Subcutaneous abdominal adipose tissue (tissue), 5 donors: ENCODE measurements at regions not wholly inside any gene's neighbourhood (a gene's known extent, or its start where the extent isn't known, plus 50 kb on each side); places are given as distances from the start of the nearest gene placed in this dataset.

Experiments
- H3K27ac ChIP-seq: one replicate; pipeline ENCODE4 v1.7.0; 2013; ENCODE audit warnings: low read depth, mild to moderate bottlenecking, inconsistent platforms, low read length, moderate library complexity
- H3K27me3 ChIP-seq, 5 donors: one replicate each; pipeline ENCODE4 v1.7.0; 2013; ENCODE audit warnings: low read length in 5 of 5, inconsistent platforms in 1 of 5; ENCODE audit not compliant: control insufficient read depth in 5 of 5, insufficient read depth in 4 of 5
- H3K36me3 ChIP-seq, 5 donors: one replicate each; pipeline ENCODE4 v1.7.0; 2013; ENCODE audit warnings: low read length in 5 of 5; ENCODE audit not compliant: control insufficient read depth in 5 of 5, insufficient read depth in 5 of 5
- H3K4me1 ChIP-seq, 5 donors: one replicate each; pipeline ENCODE4 v1.7.0; 2013; ENCODE audit warnings: low read length in 5 of 5, mild to moderate bottlenecking in 3 of 5, moderate library complexity in 1 of 5; ENCODE audit not compliant: control insufficient read depth in 5 of 5, insufficient read depth in 5 of 5
- H3K4me3 ChIP-seq, 5 donors: one replicate each; pipeline ENCODE4 v1.7.0; 2013; ENCODE audit warnings: low read length in 5 of 5, low read depth in 1 of 5
- H3K9ac ChIP-seq, 5 donors: one replicate each; pipeline ENCODE4 v1.7.0; 2013; ENCODE audit warnings: low read length in 5 of 5, mild to moderate bottlenecking in 4 of 5, moderate library complexity in 3 of 5
- H3K9me3 ChIP-seq, 5 donors: one replicate each; pipeline ENCODE4 v1.7.0; 2013; ENCODE audit warnings: low read length in 5 of 5; ENCODE audit not compliant: control insufficient read depth in 5 of 5
- donor health status: healthy.
- donor health status: healthy.
- donor health status: healthy.
- donor health status: healthy.
- donor health status: healthy.

- Histone ChIP-seq H3K4me3 (peak overlapping the region in 2 of 5 donors; percentile 28 to 33), H3K9ac (no peak overlapping the region), H3K27me3 (no peaks in the 10 kb centered on the region), H3K4me1 (peaks cover 9 to 13% (median 9%) of the 10 kb centered on the region in 5 donors), H3K9me3 (no peaks in the 10 kb centered on the region), H3K27ac (peak overlapping the region; percentile 12), H3K36me3 (peaks cover 0 to 6% (median 0%) of the 10 kb centered on the region in 5 donors)
Observed at GRCh38 chr14:71529848-71530247, 402.4 kb upstream of the RGS6 start.

- peaks cover 0 to 6% (median 0%) of the 10 kb centered on the region in 5 donors for H3K36me3 ChIP-seq
- H3K27me3 ChIP-seq: no peaks in the 10 kb centered on the region
- no peak overlapping the region for H3K4me3 ChIP-seq
- no peak overlapping the region for H3K27ac ChIP-seq
- H3K4me1 ChIP-seq: peaks cover 9 to 18% (median 13%) of the 10 kb centered on the region in 5 donors
- H3K9ac ChIP-seq: no peak overlapping the region
- H3K9me3 ChIP-seq: no peaks in the 10 kb centered on the region
Observed at GRCh38 chr14:71532344-71532743, 399.9 kb upstream of the RGS6 start.

- Histone ChIP-seq H3K36me3 (peaks cover 0 to 6% (median 0%) of the 10 kb centered on the region in 5 donors), H3K9me3 (no peaks in the 10 kb centered on the region), H3K27ac (no peak overlapping the region), H3K9ac (no peak overlapping the region), H3K4me3 (no peak overlapping the region), H3K4me1 (peaks cover 9 to 18% (median 13%) of the 10 kb centered on the region in 5 donors), H3K27me3 (no peaks in the 10 kb centered on the region)
Observed at GRCh38 chr14:71532790-71533189, 399.4 kb upstream of the RGS6 start.

- H3K36me3 ChIP-seq: peaks cover 0 to 6% (median 0%) of the 10 kb centered on the region in 5 donors
- no peak overlapping the region for H3K27ac ChIP-seq
- H3K9ac ChIP-seq: no peak overlapping the region
- no peak overlapping the region for H3K4me3 ChIP-seq
- H3K27me3 ChIP-seq: no peaks in the 10 kb centered on the region
- H3K4me1 ChIP-seq: peaks cover 9 to 18% (median 13%) of the 10 kb centered on the region in 5 donors
- H3K9me3 ChIP-seq: no peaks in the 10 kb centered on the region
Observed at GRCh38 chr14:71533390-71533789, 398.8 kb upstream of the RGS6 start.

- Histone ChIP-seq H3K4me3 (no peak overlapping the region), H3K4me1 (peaks cover 9 to 18% (median 13%) of the 10 kb centered on the region in 5 donors), H3K36me3 (peaks cover 0 to 6% (median 0%) of the 10 kb centered on the region in 5 donors), H3K27ac (no peak overlapping the region), H3K9ac (no peak overlapping the region), H3K27me3 (no peaks in the 10 kb centered on the region), H3K9me3 (no peaks in the 10 kb centered on the region)
Observed at GRCh38 chr14:71533800-71534199, 398.4 kb upstream of the RGS6 start.

- peaks cover 8 to 24% (median 17%) of the 10 kb centered on the region in 5 donors for H3K4me1 ChIP-seq
- H3K9me3 ChIP-seq: no peaks in the 10 kb centered on the region
- H3K36me3 ChIP-seq: peaks cover 0 to 6% (median 0%) of the 10 kb centered on the region in 5 donors
- no peak overlapping the region for H3K27ac ChIP-seq
- no peak overlapping the region for H3K9ac ChIP-seq
- H3K4me3 ChIP-seq: no peak overlapping the region
- H3K27me3 ChIP-seq: no peaks in the 10 kb centered on the region
Observed at GRCh38 chr14:71534506-71534905, 397.7 kb upstream of the RGS6 start.

GRCh38 chr14:71536015-71536740 is 396.1 kb upstream of the RGS6 start:
- Histone ChIP-seq H3K27me3 (no peaks in the 10 kb centered on the region), H3K9me3 (no peaks in the 10 kb centered on the region), H3K36me3 (peaks cover 0 to under 1% (median 0%) of the 10 kb centered on the region in 5 donors), H3K27ac (no peak overlapping the region), H3K4me1 (peaks cover 0 to 28% (median 17%) of the 10 kb centered on the region in 5 donors), H3K4me3 (no peak overlapping the region), H3K9ac (no peak overlapping the region)

GRCh38 chr14:71536927-71537772 is 395.1 kb upstream of the RGS6 start:
- Histone ChIP-seq H3K4me3 (no peak overlapping the region), H3K9me3 (no peaks in the 10 kb centered on the region), H3K4me1 (peaks cover 0 to 32% (median 17%) of the 10 kb centered on the region in 5 donors), H3K9ac (no peak overlapping the region), H3K36me3 (no peaks in the 10 kb centered on the region), H3K27ac (no peak overlapping the region), H3K27me3 (no peaks in the 10 kb centered on the region)

GRCh38 chr14:71538288-71538687 is 393.9 kb upstream of the RGS6 start:
- Histone ChIP-seq H3K4me1 (peaks cover 0 to 32% (median 17%) of the 10 kb centered on the region in 5 donors), H3K9ac (no peak overlapping the region), H3K4me3 (no peak overlapping the region), H3K9me3 (no peaks in the 10 kb centered on the region), H3K36me3 (no peaks in the 10 kb centered on the region), H3K27me3 (no peaks in the 10 kb centered on the region), H3K27ac (no peak overlapping the region)
